ENCODE measurements at regions not wholly inside any gene's neighbourhood (a gene's known extent, or its start where the extent isn't known, plus 50 kb on each side); places are given as distances from the start of the nearest gene placed in this dataset.

DNA sequence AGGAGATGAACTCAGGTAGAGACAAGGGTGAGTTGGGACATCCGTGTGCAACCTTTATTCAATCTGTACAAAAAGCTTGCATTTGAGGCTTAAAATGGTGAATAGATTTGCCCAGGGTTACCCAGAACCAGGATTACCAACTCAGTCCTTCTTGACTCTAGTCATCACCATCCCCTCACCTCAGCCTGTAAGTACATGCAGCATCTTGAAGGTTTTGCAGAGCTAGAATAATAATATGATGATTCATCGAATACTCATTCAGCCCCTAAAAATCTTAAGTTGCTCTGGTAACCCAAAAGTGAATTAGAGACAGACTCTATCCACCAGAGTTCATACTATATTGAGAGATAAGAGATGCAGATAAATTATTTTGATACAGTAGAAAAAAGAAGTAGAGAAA is 90.3 kb downstream of the NKX2-1 start:
- TF ChIP-seq, protein P1, sequence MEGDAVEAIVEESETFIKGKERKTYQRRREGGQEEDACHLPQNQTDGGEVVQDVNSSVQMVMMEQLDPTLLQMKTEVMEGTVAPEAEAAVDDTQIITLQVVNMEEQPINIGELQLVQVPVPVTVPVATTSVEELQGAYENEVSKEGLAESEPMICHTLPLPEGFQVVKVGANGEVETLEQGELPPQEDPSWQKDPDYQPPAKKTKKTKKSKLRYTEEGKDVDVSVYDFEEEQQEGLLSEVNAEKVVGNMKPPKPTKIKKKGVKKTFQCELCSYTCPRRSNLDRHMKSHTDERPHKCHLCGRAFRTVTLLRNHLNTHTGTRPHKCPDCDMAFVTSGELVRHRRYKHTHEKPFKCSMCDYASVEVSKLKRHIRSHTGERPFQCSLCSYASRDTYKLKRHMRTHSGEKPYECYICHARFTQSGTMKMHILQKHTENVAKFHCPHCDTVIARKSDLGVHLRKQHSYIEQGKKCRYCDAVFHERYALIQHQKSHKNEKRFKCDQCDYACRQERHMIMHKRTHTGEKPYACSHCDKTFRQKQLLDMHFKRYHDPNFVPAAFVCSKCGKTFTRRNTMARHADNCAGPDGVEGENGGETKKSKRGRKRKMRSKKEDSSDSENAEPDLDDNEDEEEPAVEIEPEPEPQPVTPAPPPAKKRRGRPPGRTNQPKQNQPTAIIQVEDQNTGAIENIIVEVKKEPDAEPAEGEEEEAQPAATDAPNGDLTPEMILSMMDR (IDR thresholded peaks at IDR 0.05): no peak
- TF ChIP-seq POLR2A (IDR thresholded peaks at IDR 0.05) (no peak), EP300 (IDR thresholded peaks at IDR 0.05) (no peak), POLR2AphosphoS5 (IDR thresholded peaks at IDR 0.05) (no peak)
